GM19324 (cell line): ENCODE measurements at regions not wholly inside any gene's neighbourhood (a gene's known extent, or its start where the extent isn't known, plus 50 kb on each side); places are given as distances from the start of the nearest gene placed in this dataset.

Experiments used
- ATAC-seq: cut with Tn5 transposase; IDR thresholded peaks from one replicate; pipeline ENCODE4 v1.9.1; 2021; ENCODE audit warnings: mild to moderate bottlenecking, moderate library complexity; ENCODE audit not compliant: unreplicated experiment, low FRiP score

- ATAC-seq, result no peak
Observed at GRCh38 chr12:74791365-74791764, 253.7 kb downstream of the ATXN7L3B start.

GRCh38 chr12:74794522-74794921 is 256.9 kb downstream of the ATXN7L3B start:
- no peak for ATAC-seq

DNA sequence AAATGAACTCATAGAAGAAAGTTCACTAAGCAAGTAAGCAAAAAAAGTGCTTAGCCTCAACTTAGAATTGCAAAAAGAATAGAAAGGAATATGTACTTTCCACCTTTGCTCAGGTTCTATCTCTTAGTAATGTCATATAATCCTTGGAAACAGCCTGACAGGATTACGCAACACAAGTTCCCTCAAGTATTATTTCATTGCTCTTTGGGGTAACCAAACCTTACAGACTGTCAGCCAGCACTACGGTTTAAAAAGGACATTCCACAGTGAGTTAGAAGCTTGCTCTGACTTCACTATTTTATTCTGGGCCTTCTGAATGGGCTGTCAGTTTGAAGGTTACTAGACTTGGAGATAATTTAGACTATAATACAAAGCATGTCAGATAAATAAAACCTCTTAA is 264.0 kb downstream of the ATXN7L3B start:
- no peak for ATAC-seq

GRCh38 chr12:74816398-74817175 is 279.0 kb downstream of the ATXN7L3B start:
- ATAC-seq, result no peak

DNA sequence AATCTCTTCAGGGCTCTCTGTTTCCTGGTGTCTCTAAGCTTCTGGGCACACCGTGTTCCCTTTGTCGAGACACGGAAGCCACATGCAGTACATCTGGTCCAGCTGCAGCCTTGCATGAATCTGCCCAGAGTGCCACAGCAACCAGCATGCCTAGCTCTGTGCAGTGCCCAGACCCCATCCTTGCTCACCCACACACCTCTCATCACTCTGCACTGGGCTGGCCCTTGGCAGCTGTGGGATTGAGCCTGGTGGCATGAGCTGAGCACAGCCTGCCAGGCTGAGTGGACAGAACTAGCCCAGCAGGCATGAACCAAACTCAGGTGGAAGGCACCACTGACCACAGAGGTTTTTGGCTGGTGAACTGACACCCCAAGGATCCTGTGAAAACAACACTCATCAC is 279.9 kb downstream of the ATXN7L3B start:
- no peak for ATAC-seq

DNA sequence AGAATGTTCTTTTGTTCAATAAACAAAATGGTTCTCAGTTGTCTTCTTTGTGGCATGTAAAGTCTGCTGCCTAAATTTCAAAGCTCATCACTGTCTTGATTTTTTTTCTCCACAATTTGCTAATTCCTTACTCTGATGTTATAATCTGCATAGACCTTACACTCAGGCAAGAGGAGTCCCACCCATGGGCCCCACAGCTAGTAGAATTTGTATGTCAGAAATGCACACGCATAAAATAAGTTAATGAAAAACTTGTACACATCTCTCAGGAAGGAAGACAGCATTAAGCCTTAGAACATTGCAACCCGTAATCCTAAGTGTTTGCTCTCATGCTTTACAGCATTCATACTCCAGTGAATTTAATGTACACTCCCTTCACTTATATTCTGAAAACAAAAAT is 280.8 kb downstream of the ATXN7L3B start:
- ATAC-seq, result no peak

GRCh38 chr12:74820324-74820723 is 282.7 kb downstream of the ATXN7L3B start:
- ATAC-seq, result no peak

- ATAC-seq, result no peak
Observed at GRCh38 chr12:74836567-74836966, 298.9 kb downstream of the ATXN7L3B start.

GRCh38 chr12:74846116-74846515 is 308.5 kb downstream of the ATXN7L3B start:
- ATAC-seq, result no peak

GRCh38 chr12:74847169-74847568 is 309.5 kb downstream of the ATXN7L3B start:
- no peak for ATAC-seq

- no peak for ATAC-seq
Observed at GRCh38 chr12:74848006-74848405, 310.4 kb downstream of the ATXN7L3B start.

GRCh38 chr12:74849801-74850200 is 312.2 kb downstream of the ATXN7L3B start:
- ATAC-seq, result no peak

DNA sequence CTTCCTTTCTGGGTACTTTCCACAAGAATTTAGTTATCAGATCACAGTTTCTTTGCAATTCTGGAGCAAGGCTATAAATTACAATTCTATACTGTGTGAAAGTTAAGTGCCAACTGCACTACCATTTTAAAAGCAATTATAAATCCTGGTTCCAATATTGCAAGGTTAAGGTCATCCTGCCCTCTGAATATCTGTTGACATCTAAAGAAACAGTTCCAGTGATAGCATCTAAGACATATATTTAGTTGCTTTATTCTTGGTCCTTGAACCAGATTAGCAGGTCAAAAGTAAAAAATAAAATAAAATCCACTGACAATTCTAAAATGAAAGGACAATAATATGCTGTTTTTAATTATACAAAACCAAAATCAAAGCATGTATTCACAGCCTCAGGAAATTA is 334.2 kb downstream of the ATXN7L3B start:
- ATAC-seq, result no peak

GRCh38 chr12:74885775-74886174 is 323.9 kb downstream of the KCNC2 start:
- ATAC-seq, result no peak

DNA sequence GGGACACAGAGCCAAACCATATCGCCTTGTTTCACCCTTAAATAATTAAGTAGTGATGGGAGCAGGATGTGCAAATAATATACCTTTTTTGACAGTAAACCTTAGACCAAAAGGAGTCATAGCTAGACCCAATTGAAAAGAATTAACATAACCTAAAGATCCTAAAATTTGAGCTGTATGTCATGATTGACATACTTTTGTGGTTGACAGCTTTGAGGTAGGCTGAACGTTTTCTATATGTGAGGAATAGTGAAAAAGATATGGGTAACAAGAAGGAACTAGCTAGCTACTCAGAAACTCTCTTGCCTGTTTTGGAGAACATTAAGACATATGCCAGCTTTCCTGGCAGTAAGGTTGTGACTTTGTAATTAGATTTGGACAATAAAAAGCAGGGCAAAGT is 320.6 kb downstream of the KCNC2 start:
- ATAC-seq, result no peak

- ATAC-seq, result peak; percentile 49
Observed at GRCh38 chr12:74889563-74890236, 319.9 kb downstream of the KCNC2 start.

GRCh38 chr12:74890237-74890599 is 319.4 kb downstream of the KCNC2 start:
- peak; percentile 83 for ATAC-seq

DNA sequence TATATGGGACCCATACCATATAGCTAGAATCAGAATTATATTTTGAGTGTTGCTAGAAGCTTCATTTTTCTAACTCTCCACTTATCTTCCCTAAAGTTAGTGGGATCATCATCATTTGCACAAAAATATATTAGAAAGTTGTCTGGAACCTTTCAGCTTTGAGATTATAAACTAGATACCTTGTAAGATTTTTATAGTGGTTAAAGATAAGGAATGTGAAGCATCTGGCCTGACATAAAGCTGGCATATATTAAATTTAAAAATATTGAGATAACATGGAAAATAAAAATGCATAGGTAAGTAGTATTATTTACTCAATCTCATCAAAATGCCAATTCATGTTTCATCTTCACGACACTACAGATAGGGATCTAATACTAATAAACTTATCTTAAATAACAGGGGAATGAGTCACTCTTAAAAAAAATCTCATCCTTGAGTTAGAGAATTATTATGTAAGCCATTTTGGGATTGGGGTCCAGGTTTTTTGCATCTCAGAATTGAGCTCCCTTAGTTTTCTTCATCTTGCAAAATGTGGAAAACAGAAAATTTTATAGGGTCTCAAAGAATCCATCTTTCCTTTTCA is 318.5 kb downstream of the KCNC2 start:
- no peak for ATAC-seq

DNA sequence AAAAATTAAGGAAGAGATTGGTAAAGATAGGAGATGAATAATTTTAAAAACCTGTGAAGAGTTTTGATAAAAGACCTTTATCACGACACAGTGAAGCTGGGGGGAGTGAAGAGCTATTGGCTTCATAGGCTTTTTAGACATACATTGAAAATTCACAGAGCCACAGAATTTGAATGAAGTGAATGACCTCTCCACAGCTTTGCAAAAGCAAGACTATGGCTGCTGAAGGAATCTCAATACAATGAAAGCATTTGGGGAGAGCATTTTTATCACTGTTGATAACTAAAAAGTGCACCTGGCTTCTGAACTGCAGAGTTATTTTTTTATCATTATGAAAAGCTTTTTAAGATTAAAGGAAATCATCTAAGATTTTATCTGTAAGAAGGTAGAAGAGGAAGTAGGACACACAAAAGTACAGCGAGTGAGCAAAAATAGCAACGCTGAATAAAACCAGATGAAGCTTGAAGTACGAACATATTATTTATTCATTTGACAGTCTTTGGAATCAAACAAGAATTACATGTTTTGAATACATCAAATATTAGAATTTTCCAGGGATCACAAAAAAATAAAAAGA is 317.5 kb downstream of the KCNC2 start:
- no peak for ATAC-seq

- no peak for ATAC-seq
Observed at GRCh38 chr12:74896186-74896585, 313.5 kb downstream of the KCNC2 start.

- ATAC-seq, result no peak
Observed at GRCh38 chr12:74897425-74898211, 312.0 kb downstream of the KCNC2 start.
